SK-N-DZ (cell line): ENCODE measurements at regions not wholly inside any gene's neighbourhood (a gene's known extent, or its start where the extent isn't known, plus 50 kb on each side); places are given as distances from the start of the nearest gene placed in this dataset.

Experiments used
- DNase-seq: peaks from one replicate; pipeline ENCODE4 v3.0.0-alpha.2; 2015; ENCODE audit warnings: low spot score

DNA sequence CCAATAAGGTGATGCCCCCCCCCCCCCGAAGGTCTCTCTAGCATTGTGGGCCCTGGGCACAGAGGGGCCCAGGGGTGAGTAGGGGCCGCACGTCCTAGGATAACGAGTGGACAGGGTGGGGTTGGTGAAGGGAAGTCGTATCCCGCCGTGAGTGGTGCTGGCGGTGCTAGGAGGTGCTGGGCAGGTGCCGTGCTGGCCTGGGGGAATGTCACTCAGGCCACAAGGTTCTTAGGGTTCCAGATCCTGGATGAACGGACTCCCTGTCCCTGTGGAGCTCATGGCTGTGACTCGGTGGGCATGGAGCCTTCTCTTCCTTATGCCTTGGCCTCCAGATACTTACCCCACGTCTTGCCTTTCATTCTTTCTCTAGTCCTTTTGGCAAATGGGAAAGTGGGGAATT lies 157.4 kb upstream of the SOX1 start:
- DNase-seq = no peak

DNA sequence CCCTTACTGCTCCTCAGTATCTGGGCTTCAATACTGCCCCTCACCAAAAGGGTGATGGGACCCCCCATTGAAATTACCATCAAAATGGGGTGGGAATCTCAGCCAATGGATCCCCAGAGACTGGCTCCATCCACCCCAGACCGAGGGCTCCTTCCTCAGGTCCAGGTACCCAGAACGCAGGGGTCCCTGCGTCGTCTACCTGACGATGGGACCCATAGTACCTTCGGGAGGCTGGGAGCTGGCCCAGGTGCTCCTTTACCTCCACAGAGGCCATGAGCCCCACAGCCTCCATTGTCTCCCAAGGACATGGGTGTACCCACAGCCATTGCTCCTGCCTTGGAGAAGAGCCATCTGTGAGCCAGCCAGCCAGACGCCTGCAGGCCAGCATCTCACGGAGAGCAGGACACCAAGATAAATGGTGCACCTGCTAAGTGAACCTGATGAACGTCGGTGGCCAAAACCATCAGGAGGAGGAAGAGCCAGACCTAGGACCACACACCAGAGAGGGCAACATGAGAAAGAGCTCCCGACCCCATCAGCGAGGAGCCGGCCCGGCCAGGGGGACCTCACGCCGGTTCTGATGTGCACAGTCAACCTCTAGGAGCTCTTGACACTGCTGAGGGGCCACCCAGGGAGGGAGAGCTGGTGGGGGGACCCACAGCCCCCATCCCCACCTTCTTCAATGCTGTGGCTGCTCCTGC lies 156.8 kb upstream of the SOX1 start:
- no peak for DNase-seq

DNA sequence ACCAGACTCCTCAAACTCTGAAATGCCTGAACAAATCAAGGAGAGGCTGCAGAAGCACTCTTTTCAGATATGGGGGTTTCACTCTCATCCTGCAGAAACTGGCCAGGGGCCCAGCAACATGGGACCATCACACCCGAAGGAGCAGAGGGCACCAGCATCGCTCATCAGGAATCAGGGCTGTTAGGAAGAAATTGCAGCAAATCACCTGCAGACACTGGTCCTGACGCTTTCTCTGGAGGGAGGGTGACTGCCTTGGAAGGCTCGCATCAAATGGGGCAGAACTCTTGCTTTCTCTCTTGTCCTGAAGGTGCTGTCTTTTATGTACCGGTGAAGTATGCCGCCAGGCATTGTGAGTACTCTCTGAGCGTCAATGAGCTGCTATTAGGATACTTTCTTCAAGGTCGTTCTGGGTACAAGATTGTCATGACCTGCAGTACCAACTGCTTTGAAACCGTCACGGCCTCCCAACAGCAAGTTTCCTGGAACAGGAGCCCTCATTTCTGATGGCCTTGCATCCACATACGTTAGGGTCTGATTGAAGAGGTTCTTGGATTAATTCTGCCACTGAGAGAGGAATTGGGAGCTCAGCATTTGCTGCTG lies 155.7 kb upstream of the SOX1 start:
- no peak for DNase-seq

DNA sequence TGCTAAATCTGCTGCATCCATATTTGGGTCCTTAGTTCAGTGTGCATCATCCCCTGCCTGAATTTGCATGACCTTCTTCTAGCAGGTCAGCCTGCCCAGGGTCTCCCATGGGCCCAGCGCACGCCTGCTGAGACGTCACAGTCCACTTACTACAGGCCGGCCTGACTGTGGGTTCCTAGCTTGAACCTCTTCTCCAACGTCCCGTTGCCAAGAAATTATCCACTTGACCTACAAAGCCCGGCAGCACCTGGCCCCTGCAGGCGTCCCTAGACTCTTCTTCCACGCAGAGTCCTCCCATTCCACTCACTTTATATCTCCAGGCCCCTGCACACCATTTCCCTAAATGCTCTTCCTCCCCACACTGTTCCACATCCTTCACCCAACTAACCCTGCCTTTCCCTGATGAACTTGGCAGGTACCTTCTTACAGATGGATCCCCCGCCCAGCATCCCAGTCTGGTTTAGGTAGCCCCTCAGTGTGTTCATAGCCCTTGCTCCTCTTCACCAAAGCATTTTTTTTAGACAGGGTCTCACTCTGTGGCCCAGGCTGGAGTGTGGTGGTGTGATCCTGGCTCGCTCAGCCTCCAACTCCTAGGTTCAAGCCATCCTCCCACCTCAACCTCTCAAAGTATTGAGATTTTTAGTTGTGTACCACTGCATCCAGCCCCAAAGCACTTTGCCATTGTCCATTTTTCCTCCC lies 155.0 kb upstream of the SOX1 start:
- no peak for DNase-seq

DNA sequence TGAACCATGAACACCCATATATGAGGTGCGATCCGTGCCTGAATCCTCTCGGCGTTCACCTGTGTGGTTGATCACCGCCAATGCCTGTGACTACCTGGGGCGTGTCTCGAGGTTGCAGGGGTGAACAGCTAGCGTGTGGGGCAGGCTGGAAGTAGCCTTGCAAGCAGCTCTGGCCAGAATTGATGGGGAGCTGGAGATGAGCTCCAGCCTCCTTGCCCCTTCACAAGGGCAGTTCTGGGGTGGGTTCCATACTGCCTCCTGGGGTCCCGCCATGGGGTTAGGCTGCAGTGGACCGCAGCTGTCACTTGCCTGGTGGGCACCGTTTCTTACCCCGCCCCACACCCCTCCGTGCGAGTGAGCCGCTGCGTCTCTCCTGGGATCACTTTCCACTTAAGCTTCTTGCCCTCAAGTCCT lies 154.5 kb upstream of the SOX1 start:
- no peak for DNase-seq

DNA sequence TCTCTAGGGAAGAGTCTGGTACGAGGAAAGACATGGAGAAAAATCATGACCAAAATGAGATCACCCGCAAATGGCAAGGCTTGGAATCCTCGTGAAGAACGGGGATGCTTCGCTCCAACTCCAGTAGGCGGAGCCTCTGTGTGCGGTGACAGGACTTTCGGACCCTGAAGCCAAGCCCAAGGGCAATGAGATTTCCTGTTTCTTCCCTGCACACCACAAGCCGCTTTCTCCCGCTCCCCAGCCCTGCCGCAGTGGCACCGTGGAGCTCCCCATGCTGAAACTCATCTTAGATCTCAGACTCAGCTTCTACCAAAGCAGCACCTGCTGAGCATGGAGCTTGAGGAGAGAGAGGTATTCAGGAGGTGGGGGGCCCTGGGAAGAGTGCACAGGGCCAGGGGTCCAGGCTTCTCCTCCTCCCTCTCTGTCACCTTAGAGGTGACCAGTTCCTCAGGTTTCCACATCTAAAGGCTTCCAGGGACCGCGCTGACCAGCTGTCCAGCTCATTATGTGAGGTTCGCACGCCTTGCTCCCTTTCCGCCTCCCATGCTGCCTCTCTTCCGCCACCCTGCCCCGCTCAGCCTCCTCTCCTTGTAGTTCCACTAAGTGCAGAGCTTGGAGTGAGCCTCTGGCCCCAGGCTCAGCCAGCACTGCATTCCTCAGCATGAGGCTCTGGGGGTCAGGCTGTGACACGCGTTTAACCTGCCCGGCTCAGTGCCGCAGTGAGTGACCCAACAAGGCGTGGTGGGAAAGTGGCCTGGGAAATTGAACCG lies 153.8 kb upstream of the SOX1 start:
- DNase-seq = no peak

DNA sequence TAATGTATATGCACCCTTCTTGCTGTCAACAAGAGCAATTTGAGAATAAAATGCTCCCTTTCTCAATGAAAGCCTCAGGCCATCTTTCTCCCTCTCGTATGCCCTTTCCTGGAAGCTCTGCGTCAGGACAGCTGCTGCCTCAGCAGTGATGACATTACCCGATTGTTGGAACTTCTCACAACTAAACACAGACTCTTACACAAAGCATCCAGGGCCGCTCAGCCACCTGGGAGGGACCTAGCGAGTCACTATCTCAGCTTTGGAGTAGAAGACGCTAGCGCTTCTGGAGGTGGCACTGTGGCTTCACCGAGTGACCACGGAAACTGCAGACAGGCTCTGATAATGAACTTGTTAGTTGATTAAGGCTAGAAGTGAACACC lies 153.2 kb upstream of the SOX1 start:
- DNase-seq = no peak

DNA sequence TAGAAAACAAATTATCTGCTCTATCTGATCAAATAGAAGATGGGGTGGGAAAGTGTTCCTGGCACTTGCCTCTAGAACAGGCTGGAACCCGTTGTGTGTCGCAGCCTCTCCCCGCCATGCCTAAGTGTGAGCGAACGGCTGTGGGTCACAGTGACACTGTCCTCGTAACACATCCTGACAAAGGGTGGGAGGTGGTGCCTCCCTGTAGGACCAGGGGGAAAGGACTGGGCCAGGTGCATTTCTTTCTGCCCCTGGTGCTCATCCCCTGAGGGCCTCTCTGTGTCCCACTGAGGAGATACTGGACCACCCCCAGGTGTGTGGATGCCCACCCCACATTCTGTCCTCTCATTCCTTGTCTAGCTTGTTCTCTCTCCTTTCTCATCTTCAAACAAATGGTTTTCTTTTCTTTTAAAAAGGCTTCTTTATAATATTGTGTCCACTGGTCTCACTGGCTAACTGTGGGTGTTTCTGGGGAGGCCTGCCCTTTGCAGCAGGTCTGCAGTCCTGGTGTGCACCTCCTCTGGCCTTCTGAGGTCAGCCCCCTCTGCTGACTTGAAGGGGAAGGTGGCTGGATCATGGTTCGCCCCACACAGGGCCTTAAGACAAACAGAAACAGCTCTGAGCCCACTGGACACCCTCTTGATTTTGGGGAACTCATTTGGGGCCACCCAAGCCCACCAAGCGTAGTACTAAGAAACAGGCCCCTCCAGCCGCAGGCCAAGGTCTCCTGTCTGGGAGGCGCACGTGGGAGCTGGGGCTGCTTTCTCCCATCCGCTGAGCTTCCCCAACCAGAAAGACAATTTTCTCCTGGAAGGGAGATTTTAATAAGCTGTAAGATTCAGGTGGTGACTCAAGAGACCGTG lies 152.5 kb upstream of the SOX1 start:
- no peak for DNase-seq

DNA sequence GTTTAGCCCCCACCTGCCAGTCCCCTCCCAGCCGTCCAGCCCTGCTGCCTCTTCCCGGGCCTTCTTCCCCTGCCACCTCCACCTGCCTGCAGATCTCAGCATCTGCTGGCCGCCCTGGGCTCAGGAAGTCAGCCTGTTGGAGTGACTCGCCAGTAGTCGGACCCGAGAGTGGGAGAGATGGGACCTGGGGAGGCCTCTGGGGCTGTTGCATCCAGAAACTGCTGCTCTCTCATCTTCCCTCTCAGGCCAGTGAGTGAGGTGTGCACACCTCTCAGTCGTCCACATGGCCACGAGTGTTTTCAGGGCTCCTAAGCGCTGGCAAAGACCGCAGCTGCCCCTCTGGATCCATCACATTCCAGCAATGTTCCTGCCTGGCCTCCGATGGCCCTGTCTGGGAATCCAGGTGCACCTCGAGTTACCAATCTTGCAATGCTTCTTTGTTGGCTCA lies 151.8 kb upstream of the SOX1 start:
- no peak for DNase-seq

DNA sequence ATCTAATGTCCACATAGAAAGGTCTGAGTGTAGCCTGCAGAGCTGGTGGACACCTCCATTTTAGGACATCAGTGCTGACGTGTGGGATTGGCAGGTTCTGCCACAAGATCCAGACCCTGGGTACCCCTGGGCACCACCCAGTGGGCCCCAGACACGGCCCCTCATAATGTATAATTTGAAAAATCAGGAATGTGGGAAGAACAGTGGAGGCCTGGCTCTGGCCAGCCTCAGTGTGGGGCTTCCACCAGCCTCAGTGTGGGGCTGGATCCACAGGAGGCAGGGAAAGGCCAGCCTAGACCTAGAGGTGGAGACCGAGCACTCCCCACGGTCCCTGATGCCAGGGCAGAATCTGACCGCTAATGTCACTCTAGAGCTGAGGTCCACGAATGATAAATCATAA lies 150.7 kb upstream of the SOX1 start:
- DNase-seq = no peak

DNA sequence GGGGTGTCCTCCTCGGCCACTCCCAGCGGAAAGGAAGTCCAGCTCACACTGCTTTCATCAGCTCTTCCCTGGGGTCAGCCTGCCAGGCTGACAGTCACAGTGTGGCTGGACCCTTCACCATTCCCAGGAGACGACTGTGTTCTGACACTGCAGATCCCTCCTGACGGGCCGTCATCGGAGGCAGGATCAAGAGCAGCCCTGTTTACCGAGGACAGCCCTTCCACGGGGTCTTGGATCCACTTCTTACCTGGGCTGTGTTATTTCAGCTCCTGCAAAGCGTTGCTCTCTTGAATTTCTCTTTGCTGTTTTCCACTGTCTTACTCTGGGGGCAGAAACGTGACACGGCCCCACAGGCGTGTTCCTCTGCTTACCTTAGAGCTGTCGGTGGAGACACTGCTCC lies 149.9 kb upstream of the SOX1 start:
- DNase-seq = no peak

DNA sequence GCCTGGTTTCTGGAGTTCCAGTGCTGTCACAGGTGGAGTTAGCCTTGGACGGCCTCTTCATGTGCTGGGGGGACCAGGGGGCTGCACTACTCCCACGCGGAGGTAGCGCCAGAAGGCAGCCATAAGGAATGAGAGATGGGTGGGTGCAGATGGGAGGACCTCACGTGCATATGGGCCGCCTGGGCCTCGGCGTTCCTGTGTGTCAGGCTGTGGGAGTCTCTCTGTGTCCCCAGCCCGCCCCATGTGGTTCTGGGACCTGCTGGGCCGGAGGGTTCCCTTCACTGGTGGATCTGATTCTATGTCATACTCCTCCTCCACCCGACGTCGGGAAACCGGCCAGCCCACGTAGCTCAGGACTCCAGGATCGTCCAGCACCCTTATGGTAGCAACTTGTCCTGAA lies 149.0 kb upstream of the SOX1 start:
- no peak for DNase-seq

DNA sequence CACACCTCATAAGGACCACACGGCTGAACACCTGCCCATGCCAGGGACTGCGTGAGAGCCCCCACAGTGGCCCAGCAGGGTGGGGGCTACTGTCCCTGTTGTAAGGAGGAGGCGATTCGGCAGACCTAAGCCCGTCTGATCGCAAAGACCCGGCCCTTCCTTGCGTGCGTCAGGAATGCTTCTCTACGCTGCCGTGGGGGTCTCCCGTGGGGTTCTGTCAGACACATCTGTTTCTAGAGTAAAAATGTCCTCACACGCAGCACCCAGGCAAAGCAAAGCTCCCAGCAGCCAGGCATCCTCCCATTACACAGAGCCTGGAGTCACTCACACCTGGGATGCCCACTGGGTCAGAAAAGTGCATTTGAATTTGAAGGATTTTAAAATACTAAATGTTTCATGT lies 147.7 kb upstream of the SOX1 start:
- no peak for DNase-seq

DNA sequence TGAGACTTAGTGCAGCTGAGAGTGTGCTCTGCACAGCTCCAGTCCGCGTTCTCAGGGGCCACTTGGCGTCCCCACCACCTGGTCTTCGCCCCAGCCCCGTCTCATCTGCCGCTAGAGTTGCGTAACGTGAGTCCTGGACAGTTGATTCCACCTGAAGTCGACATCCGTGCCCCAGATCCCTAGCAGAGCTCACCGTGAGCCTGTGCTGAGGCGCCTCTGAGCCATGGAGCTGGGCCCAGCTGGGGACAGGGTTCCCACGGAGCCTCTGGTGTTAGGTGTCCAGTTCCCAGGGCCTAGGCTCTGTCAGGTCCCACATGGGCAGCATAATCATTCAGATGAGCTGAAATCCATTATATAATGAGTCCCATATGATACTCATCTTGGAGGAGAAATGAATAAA lies 147.1 kb upstream of the SOX1 start:
- DNase-seq = no peak

DNA sequence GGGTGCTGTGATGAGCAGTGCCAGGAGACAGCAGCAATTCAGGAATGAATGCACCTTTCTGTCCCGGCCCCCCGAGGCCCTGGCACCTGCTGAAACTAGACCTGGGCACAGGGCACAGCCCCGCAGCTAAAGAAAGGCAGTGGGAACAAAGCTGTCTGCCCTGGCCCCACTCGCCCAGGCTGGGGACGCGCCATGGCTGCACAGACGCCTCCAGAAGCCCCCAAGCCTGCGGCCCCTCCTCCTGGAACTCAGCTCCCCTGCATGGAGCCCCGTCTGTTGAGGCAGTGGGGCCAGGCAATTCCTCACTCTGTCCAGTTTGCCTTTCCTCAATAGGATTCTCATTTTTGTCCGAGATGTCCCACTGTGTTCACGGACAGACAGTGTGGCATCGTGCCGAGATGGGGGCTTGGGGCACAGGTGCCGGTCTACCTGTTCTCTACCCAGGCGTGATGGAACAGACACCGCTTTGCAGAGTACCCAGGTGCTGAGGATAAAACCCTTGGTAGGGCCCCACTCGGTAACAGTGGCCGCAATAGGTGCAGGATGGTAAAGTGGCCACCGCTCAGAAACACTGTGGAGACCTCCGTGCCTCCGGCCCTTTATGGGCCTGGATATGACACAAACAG lies 146.5 kb upstream of the SOX1 start:
- no peak for DNase-seq

DNA sequence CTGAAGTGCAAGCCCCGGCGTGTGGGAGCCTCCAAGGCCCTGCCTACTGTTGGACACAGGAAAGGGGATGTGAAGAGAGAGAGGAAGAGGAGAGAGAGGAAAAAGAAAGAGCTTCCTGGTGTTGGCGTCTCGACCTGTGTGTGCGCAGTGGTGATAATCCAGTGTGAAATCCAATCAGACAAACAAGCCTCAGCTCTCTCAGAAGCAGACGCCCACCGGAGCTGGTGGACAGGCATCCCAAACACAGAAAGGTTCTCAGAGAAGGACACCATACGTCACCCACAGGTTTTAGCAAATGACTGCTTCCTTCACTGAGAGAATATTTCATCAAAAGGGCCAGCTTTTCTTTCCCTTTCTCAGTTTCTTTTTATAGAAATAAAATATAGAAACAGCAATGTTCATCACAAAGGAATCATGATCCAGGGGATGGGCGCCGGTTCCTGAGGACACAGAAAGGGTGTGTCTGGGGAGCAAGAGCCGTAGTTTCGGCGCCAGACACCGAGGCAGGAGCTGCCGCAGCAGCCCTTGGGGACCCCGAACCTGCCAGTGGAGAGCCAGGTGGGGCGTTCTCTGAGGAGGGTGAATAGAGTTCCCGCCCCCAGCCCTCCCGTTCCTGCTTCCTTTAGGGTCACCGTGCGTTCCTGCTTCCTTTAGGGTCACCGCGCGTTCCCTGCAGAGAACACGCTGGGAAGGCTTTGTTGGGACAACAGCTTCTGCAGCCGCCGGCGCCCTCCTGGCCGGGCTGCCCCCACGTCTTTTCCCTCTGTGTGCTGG lies 145.8 kb upstream of the SOX1 start:
- no peak for DNase-seq

DNA sequence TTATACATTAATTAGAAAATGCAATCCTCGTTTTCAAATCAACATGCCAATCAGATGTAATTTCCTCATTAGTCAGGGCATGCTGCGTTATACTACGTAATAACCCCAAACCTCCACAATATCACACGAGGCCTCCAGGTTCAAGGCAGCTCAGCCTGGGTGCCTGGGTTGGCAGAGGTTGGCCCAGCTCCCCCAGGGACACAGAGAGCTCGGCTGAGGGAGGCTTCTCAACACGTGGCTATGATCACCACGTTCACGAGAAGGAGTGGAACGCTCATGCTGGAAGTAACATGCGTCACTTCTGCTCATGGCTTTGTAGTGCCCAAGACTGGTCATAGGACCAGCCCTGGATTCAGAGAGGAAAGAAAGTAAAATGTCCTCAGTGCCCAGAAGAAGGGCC lies 144.9 kb upstream of the SOX1 start:
- DNase-seq = no peak

DNA sequence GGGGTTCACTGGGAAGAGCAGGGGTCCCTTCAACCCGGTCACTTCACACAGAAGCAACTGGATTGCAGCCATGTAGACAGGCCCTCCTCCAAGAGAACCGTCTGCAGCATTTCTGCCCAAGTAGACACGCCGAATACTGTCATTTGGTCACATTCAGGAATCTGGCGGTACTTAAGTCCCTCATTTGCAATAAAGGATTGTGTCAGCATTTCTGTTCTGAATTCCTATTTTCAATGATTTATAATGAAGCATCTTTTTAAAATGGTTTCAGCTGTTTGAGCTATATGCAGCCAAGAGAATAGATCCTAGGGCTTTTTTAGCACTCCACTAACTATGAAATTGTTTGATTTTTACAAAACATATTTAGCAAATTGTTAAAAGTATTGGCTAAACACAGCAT lies 143.5 kb upstream of the SOX1 start:
- DNase-seq = no peak

DNA sequence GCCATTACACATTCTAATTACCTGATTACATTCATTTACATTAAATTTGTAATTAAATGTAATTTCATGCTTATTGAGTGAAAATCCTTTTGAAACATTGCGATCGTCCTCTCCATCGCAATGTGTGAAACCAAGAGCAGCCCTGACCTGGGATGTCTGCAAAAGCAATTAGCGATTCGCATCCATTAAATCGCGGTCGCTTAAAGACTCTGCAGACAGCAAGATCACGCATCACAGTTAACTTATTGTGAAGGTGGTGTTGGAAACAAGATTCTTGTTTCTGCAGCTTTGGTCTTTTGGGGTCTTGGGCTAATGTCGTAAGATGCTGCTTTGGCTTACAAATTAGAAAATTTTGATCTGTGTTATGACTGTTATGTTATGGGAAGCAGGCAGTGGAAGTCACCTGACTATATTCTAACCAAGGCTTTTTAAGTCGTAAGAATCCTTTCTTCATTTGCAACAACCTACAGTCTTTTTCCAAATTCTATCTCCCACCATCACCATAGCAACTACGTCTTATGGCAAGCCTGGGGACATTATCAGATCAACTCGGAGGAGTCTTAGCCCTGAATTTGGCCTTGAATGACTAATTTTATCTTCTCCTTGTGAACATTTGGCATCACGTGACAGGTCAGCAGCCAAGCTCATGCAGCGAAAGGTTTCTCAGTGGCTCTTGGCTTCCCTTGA lies 142.8 kb upstream of the SOX1 start:
- DNase-seq = no peak

DNA sequence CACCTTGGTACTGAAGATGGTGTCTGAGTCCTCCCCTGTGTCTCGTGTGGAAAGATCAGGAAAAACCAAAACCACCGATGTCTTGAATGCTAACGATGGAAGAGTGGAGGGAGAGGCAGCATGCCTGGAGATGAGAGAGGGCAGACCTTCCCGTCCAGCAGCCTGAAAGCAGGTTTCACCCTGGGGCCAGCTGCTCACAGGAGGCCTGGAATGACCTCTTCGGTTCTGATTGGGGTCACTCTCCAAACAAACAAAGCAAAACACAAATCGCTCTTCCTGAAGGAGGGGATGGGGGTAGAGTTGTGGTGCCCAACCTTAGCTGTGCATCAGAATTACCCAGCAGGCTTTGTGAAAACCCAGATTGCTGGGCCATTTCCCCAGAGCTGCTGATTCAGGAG lies 142.3 kb upstream of the SOX1 start:
- DNase-seq = no peak
